ENCODE measurements at regions not wholly inside any gene's neighbourhood (a gene's known extent, or its start where the extent isn't known, plus 50 kb on each side); places are given as distances from the start of the nearest gene placed in this dataset.
A peak's percentile ranks its signal among the peaks of the same experiment; 100 is the strongest.

DNA sequence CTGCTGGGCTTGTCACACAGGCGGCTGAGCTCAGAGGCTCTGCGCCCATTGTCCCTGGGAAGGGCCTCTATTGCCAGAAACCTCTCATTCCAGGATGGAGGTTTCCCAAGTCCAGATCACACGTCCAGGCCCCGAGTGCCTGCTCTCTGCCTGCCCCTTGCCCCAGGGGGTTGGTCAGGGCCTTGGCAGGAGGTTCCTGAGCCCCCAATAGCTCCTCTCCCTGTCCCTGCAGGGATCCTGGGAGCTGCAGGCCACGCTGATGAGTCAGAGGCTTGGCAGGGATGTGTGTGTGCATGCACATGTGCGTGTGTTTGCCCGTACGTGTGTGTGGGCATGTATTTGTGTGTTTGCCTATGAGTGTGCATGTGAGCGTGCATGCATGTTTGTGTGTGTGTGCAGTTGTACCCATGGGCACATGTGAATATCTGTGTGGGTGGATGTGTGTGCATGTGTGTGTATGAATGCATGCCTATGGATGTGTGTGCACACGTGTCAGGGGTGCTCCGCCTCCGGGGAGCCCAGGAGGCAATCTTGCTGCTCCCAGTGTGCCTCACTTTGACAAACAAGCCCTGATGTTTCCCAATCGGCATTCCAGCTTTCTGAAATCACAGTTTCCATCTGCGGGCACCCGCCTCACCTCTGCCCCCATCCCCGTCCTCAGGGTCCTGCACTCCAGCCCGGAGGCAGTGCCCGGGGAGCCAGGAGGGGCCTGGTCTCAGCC is 98.4 kb upstream of the GSE1 start (continued):
- TF ChIP-seq, protein P1, sequence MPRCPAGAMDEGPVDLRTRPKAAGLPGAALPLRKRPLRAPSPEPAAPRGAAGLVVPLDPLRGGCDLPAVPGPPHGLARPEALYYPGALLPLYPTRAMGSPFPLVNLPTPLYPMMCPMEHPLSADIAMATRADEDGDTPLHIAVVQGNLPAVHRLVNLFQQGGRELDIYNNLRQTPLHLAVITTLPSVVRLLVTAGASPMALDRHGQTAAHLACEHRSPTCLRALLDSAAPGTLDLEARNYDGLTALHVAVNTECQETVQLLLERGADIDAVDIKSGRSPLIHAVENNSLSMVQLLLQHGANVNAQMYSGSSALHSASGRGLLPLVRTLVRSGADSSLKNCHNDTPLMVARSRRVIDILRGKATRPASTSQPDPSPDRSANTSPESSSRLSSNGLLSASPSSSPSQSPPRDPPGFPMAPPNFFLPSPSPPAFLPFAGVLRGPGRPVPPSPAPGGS (CRISPR knock-in tag; IDR thresholded peaks at IDR 0.05) = peak; percentile 41; the same call in 1 of the 2 replicates
- no peak for TF ChIP-seq ATM (IDR thresholded peaks at IDR 0.05; ENCODE audit: borderline replicate concordance)
- TF ChIP-seq ASH2L (IDR thresholded peaks at IDR 0.05; ENCODE audit: insufficient read length, low read depth, low read length) = peak; percentile 84
- TF ChIP-seq, protein P2, sequence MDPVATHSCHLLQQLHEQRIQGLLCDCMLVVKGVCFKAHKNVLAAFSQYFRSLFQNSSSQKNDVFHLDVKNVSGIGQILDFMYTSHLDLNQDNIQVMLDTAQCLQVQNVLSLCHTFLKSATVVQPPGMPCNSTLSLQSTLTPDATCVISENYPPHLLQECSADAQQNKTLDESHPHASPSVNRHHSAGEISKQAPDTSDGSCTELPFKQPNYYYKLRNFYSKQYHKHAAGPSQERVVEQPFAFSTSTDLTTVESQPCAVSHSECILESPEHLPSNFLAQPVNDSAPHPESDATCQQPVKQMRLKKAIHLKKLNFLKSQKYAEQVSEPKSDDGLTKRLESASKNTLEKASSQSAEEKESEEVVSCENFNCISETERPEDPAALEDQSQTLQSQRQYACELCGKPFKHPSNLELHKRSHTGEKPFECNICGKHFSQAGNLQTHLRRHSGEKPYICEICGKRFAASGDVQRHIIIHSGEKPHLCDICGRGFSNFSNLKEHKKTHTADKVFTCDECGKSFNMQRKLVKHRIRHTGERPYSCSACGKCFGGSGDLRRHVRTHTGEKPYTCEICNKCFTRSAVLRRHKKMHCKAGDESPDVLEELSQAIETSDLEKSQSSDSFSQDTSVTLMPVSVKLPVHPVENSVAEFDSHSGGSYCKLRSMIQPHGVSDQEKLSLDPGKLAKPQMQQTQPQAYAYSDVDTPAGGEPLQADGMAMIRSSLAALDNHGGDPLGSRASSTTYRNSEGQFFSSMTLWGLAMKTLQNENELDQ (CRISPR knock-in tag; IDR thresholded peaks at IDR 0.05; ENCODE audit: borderline replicate concordance) = 0 out of 2 replicates have a peak, but pooled peaks have one; percentile 18
- TF ChIP-seq TSC22D2 (CRISPR knock-in tag; IDR thresholded peaks at IDR 0.05; ENCODE audit: borderline replicate concordance) = 0 out of 2 replicates have a peak, but pooled peaks have one; percentile 40
- no peak for TF ChIP-seq MATR3 (CRISPR knock-in tag; IDR thresholded peaks at IDR 0.05)
- TF ChIP-seq FOSL2 (CRISPR knock-in tag; IDR thresholded peaks at IDR 0.05) = peak; percentile 98
- peak; percentile 98 for TF ChIP-seq DPF2 (CRISPR knock-in tag; IDR thresholded peaks at IDR 0.05; ENCODE audit: borderline replicate concordance, low read depth)
- peak; percentile 55; the same call in 1 of the 2 replicates for TF ChIP-seq ZNF3 (CRISPR knock-in tag; IDR thresholded peaks at IDR 0.05)
- no peak for TF ChIP-seq NFIC (IDR thresholded peaks at IDR 0.05; ENCODE audit: low read length)
- peak; percentile 81 for TF ChIP-seq BRD4 (CRISPR knock-in tag; IDR thresholded peaks at IDR 0.05)
- TF ChIP-seq ZFX (CRISPR knock-in tag; IDR thresholded peaks at IDR 0.05; ENCODE audit: low read depth) = peak; percentile 91
- TF ChIP-seq, protein P3, sequence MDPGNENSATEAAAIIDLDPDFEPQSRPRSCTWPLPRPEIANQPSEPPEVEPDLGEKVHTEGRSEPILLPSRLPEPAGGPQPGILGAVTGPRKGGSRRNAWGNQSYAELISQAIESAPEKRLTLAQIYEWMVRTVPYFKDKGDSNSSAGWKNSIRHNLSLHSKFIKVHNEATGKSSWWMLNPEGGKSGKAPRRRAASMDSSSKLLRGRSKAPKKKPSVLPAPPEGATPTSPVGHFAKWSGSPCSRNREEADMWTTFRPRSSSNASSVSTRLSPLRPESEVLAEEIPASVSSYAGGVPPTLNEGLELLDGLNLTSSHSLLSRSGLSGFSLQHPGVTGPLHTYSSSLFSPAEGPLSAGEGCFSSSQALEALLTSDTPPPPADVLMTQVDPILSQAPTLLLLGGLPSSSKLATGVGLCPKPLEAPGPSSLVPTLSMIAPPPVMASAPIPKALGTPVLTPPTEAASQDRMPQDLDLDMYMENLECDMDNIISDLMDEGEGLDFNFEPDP (CRISPR knock-in tag; conservative IDR thresholded peaks at IDR 0.05) = no peak
- peak; percentile 97 for TF ChIP-seq ZSCAN9 (CRISPR knock-in tag; IDR thresholded peaks at IDR 0.05; ENCODE audit: borderline replicate concordance)
- peak; percentile 97; the same call in 1 of the 2 replicates for TF ChIP-seq ZBTB8A (CRISPR knock-in tag; IDR thresholded peaks at IDR 0.05; ENCODE audit: borderline replicate concordance, low read depth)
- TF ChIP-seq, protein P4, sequence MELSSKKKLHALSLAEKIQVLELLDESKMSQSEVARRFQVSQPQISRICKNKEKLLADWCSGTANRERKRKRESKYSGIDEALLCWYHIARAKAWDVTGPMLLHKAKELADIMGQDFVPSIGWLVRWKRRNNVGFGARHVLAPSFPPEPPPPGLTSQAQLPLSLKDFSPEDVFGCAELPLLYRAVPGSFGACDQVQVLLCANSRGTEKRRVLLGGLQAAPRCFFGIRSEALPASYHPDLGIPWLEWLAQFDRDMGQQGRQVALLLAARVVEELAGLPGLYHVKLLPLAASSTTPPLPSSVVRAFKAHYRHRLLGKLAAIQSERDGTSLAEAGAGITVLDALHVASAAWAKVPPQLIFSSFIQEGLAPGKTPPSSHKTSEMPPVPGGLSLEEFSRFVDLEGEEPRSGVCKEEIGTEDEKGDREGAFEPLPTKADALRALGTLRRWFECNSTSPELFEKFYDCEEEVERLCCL (CRISPR knock-in tag; IDR thresholded peaks at IDR 0.05; ENCODE audit: borderline replicate concordance) = peak; percentile 97
- peak; percentile 97 for TF ChIP-seq HDAC1 (CRISPR knock-in tag; IDR thresholded peaks at IDR 0.05)
- peak; percentile 87; the same call in 1 of the 2 replicates for TF ChIP-seq ZNF256 (CRISPR knock-in tag; conservative IDR thresholded peaks at IDR 0.05)
- TF ChIP-seq, protein P5, sequence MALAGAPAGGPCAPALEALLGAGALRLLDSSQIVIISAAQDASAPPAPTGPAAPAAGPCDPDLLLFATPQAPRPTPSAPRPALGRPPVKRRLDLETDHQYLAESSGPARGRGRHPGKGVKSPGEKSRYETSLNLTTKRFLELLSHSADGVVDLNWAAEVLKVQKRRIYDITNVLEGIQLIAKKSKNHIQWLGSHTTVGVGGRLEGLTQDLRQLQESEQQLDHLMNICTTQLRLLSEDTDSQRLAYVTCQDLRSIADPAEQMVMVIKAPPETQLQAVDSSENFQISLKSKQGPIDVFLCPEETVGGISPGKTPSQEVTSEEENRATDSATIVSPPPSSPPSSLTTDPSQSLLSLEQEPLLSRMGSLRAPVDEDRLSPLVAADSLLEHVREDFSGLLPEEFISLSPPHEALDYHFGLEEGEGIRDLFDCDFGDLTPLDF (CRISPR knock-in tag; IDR thresholded peaks at IDR 0.05) = peak; percentile 83
- peak; percentile 96 for TF ChIP-seq HIVEP1 (CRISPR knock-in tag; IDR thresholded peaks at IDR 0.05)
- TF ChIP-seq SCMH1 (CRISPR knock-in tag; IDR thresholded peaks at IDR 0.05; ENCODE audit: borderline replicate concordance) = no peak
- TF ChIP-seq ZNF333 (CRISPR knock-in tag; IDR thresholded peaks at IDR 0.05; ENCODE audit: borderline replicate concordance) = no peak; the same call in 1 of the 2 replicates
